ENCODE measurements at regions not wholly inside any gene's neighbourhood (a gene's known extent, or its start where the extent isn't known, plus 50 kb on each side); places are given as distances from the start of the nearest gene placed in this dataset.

GRCh38 chr14:65866886-65867285, 454.4 kb downstream of the FUT8 start (continued):
- TF ChIP-seq RAD51 (IDR thresholded peaks at IDR 0.05) (no peak), TAF1 (IDR thresholded peaks at IDR 0.05; ENCODE audit: borderline replicate concordance, low read depth, low read length) (no peak), TCF12 (IDR thresholded peaks at IDR 0.05; ENCODE audit: low read depth, low read length) (no peak), E4F1 (IDR thresholded peaks at IDR 0.05; ENCODE audit: borderline replicate concordance, partially characterized antibody) (no peak), NBN (IDR thresholded peaks at IDR 0.05) (no peak)
- TF ChIP-seq, protein P1, sequence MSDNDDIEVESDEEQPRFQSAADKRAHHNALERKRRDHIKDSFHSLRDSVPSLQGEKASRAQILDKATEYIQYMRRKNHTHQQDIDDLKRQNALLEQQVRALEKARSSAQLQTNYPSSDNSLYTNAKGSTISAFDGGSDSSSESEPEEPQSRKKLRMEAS (IDR thresholded peaks at IDR 0.05; ENCODE audit: low read depth, low read length): no peak

- Histone ChIP-seq H3K9ac (ENCODE audit: control insufficient read depth, insufficient read depth, low read length) (no peak overlapping the region), H3K4me1 (ENCODE audit: control insufficient read depth, insufficient read depth, low read length) (no peaks in the 10 kb centered on the region), H3K27me3 (replicated peaks in 1 of 2; ENCODE audit: control insufficient read depth in 2 of 2, insufficient read depth in 2 of 2, low read length in 1 of 2) (no peaks in the 10 kb centered on the region; a peak in 1 of 4 replicates), H3K79me2 (ENCODE audit: control insufficient read depth, insufficient read depth, low read length) (no peaks in the 10 kb centered on the region), H3K9me3 (replicated peaks; ENCODE audit: control insufficient read depth, insufficient read depth, low read length) (no peaks in the 10 kb centered on the region), H4K20me1 (ENCODE audit: control insufficient read depth, insufficient read depth) (no peaks in the 10 kb centered on the region), H3K4me2 (ENCODE audit: control insufficient read depth, insufficient read depth) (no peak overlapping the region), H3K27ac (ENCODE audit: control insufficient read depth, insufficient read depth) (no peak overlapping the region), H2AFZ (ENCODE audit: control insufficient read depth, low read depth, low read length) (no peak overlapping the region), H3K4me3 (no peak overlapping the region), H3K36me3 (ENCODE audit: control insufficient read depth in 2 of 2, insufficient read depth in 2 of 2, low read length in 1 of 2) (no peaks in the 10 kb centered on the region)
- ChIA-PET SMC1A (ENCODE audit: uncharacterized antibody, unreplicated experiment) (no interaction called here), RAD21 (ENCODE audit: unreplicated experiment) (no interaction called here), CTCF (no interaction called here), POLR2A (interaction anchor here (0.5 kb wide), 1 partner anchor 1518 kb away, joined by 3 read pairs; no protein-coding TSS in a partner anchor)
- intact Hi-C loops (cut with micrococcal nuclease; ENCODE audit: unreplicated experiment): no loop called here
- DNase-seq (ENCODE audit: low read depth, low spot score) (no peak), ATAC-seq (no peak), FAIRE-seq (no peak)
- TF ChIP-seq ZNF687 (IDR thresholded peaks at IDR 0.05): no peak
- TF ChIP-seq RAD21 (IDR thresholded peaks at IDR 0.05; ENCODE audit: insufficient read depth, low read depth, low read length): no peak
- TF ChIP-seq ZNF217 (IDR thresholded peaks at IDR 0.05): no peak
- TF ChIP-seq E4F1 (IDR thresholded peaks at IDR 0.05; ENCODE audit: borderline replicate concordance, partially characterized antibody): no peak
- no peak for TF ChIP-seq HDAC6 (IDR thresholded peaks at IDR 0.05; ENCODE audit: unreplicated experiment)
- no TSS peak for BruUV-seq (replicated peaks)
- in situ Hi-C loops (cut with MboI): no loop called here
- WGBS (ENCODE audit: insufficient coverage, insufficient replicate concordance, low lambda C conversion rate, missing lambda C conversion rate): 81% methylated on average over 3 of the region's 3 CpGs
These were observed 454.8 kb downstream of the FUT8 start for GRCh38 chr14:65867333-65867732.

Measured in GM12878 (cell line).